Glomerular visceral epithelial cell (primary cell): ENCODE measurements at regions not wholly inside any gene's neighbourhood (a gene's known extent, or its start where the extent isn't known, plus 50 kb on each side); places are given as distances from the start of the nearest gene placed in this dataset.
"Not testable (repeated sequence)": the region's sequence is repeated elsewhere in the genome, so short reads cannot be mapped to it uniquely, and the experiment has no call there.

Source experiments
- DNase-seq: peaks from one replicate; pipeline ENCODE4 v3.0.0-alpha.2; 2016; ENCODE audit errors: extremely low spot score

GRCh38 chr2:35814597-35814996 is 541.0 kb upstream of the CRIM1 start:
- not testable (repeated sequence) for DNase-seq

GRCh38 chr2:35803126-35803525 is 552.5 kb upstream of the CRIM1 start:
- DNase-seq = peak; percentile 1

GRCh38 chr2:35794796-35795450 is 560.7 kb upstream of the CRIM1 start:
- no peak for DNase-seq

GRCh38 chr2:35790292-35790691 is 565.3 kb upstream of the CRIM1 start:
- no peak for DNase-seq

- no peak for DNase-seq
These were observed 567.0 kb upstream of the CRIM1 start for GRCh38 chr2:35788543-35788942.

- DNase-seq = no peak
These were observed 568.1 kb upstream of the CRIM1 start for GRCh38 chr2:35787302-35788031.

- DNase-seq = no peak
These were observed 570.0 kb upstream of the CRIM1 start for GRCh38 chr2:35785564-35785963.

GRCh38 chr2:35784777-35785176 is 570.8 kb upstream of the CRIM1 start:
- DNase-seq = no peak

GRCh38 chr2:35783723-35784122 is 571.9 kb upstream of the CRIM1 start:
- no peak for DNase-seq

GRCh38 chr2:35741556-35741955 is 614.0 kb upstream of the CRIM1 start:
- peak; percentile 0 for DNase-seq

- no peak for DNase-seq
These were observed 623.9 kb upstream of the CRIM1 start for GRCh38 chr2:35731674-35732073.

- no peak for DNase-seq
These were observed 640.7 kb upstream of the CRIM1 start for GRCh38 chr2:35714883-35715282.

GRCh38 chr2:35708411-35708923 is 647.1 kb upstream of the CRIM1 start:
- DNase-seq = no peak

- DNase-seq = no peak
These were observed 667.3 kb upstream of the CRIM1 start for GRCh38 chr2:35688309-35688708.

GRCh38 chr2:35651688-35652323 is 703.8 kb upstream of the CRIM1 start:
- DNase-seq = no peak

- no peak for DNase-seq
These were observed 740.9 kb upstream of the CRIM1 start for GRCh38 chr2:35614640-35615039.

GRCh38 chr2:35606394-35606793 is 749.2 kb upstream of the CRIM1 start:
- DNase-seq = no peak

- DNase-seq = no peak
These were observed 757.3 kb upstream of the CRIM1 start for GRCh38 chr2:35598310-35598709.

- no peak for DNase-seq
These were observed 763.7 kb upstream of the CRIM1 start for GRCh38 chr2:35591886-35592285.

- DNase-seq = no peak
These were observed 769.6 kb upstream of the CRIM1 start for GRCh38 chr2:35585972-35586371.

- DNase-seq = no peak
These were observed 772.9 kb upstream of the CRIM1 start for GRCh38 chr2:35582637-35583036.

- DNase-seq = no peak
These were observed 774.6 kb upstream of the CRIM1 start for GRCh38 chr2:35580956-35581355.

- not testable (repeated sequence) for DNase-seq
These were observed 787.0 kb upstream of the CRIM1 start for GRCh38 chr2:35568574-35568973.
